GM19023 (cell line): ENCODE measurements at regions not wholly inside any gene's neighbourhood (a gene's known extent, or its start where the extent isn't known, plus 50 kb on each side); places are given as distances from the start of the nearest gene placed in this dataset.

ENCODE experiments used
- ATAC-seq: cut with Tn5 transposase; IDR thresholded peaks from one replicate; pipeline ENCODE4 v1.9.1; 2021; ENCODE audit warnings: mild to moderate bottlenecking, moderate library complexity; ENCODE audit not compliant: unreplicated experiment

DNA sequence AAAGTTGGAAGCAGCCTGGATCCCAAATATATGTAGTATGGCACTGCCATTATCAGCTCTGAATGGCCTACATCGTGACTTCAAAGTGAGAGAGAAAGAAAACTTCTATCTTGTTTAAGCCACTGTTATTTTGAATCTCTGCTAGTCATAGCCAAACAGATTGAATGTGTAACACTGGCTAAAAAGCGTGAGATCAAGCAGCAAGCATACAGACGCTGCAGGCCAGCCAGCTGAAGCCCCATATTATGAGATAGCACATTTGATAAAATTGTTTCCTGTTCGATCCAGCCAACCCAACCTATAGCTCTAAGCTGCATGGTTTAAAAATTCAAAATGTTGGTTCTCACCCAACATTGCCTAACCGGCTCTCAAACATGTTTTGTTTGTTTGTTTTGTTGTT lies 95.0 kb downstream of the DUSP6 start:
- no peak for ATAC-seq

DNA sequence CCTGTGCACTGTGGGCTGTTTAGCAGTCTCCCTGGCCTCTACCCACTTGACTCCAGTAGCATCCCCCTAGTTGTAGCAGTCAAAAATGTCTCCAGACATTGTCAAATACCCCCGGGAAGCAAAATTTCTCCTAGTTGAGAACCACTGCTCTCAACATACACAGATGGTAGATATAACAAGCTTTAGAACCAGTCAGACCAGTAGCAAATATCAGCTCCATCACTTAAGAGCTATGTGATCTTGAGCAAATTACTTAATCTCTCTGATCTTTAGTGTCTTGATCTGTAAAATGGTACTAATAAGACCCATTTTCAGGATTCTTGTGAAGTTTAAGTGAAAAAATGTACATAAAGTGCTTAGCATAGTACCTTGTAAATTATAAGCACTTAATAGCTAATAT lies 96.2 kb downstream of the DUSP6 start:
- ATAC-seq: no peak

DNA sequence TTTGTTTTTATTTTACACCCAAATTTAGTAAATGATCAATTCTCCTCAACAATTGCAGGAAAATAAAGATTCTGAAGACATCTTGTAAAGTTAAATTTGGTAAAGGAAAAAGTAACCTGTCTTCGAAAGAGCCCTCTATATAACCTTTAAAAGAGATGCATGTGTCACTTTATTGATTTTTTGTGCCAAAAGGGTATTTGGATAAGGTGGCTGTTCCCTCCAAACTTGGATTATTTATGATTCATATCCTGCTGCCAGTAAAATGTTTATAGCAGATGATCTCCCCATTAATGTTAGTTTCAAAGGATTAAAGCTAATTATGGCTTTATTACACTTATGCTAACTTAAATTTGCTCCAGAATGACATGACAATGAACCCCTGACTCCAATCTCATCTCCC lies 98.8 kb downstream of the DUSP6 start:
- ATAC-seq: no peak

DNA sequence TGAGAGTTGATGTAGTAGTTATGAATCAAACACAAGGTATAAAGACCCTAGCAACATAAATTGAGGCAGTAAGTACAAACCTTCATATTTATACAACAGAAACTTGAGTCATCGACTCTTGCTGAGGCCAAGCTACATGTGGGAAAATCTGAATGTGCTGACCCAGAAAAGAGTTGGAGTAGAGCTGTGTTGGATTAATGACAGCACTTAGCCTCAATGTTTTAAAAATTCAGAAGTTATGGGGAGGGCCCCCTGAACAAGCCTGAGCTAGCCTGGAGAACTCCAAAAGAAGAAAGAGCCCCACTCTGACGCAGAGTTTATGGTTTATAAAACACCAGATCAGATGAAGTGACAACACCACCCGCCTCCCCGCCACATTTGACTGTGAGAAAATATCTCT lies 100.0 kb downstream of the DUSP6 start:
- ATAC-seq: no peak

DNA sequence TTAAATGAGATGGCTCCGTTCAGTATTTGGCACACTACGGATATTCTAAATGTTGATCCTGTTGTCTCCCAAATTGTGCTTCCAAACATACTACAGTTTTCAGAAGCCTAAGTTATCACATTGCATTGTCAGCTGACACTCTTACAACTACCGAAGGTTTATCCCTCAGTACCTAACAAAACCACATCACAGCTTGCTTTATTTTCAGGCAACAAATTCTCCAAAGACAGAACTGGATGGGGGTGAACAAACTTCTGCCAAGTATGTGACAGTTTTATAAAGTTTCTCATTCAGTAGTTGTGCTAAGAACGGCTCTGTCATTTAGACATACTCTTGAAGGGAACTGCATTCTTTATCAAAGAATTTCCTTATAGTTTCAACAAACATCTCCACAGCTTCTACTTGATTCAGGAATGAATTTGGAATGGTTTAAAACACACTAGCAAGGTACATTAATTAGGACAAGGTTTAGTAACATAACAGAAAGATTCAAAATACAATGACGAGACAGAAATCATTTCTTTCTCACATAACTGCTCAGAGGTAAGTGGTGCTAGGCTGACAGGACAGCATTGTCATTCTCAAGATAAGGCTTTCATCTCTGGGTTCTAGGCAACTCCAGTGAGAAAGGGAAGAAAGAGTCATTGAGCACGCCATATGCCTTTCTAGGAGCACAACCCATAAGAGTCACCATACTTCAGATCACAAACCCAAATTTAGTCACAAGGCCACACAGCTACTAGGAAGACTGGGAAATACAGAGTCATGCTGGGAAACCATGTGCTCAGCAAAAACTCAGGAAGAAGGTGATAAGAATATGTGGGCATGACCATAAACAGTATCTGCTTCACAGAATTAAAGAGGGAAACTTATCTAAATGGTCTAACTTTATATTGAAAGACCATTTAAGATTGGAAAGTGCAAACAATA lies 100.7 kb downstream of the DUSP6 start:
- ATAC-seq: no peak

DNA sequence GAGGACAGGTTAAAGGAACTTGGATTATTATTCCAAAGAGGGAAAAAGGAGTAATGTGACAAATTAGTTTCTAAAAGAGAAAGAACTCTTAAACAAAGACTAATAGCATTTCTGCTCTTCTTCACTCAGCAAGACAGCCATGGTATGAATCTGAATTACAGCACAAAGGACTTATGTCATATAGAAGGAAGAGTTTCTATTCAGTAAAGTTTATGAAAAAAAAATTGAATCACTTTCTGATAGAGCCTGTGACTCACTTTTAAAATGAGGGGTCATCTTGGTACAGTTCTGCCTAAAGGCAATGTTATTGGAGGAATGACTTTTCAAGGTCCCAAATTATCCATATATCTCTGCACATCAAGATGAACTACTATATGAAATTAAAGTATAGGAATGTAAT lies 101.7 kb downstream of the DUSP6 start:
- ATAC-seq: no peak

DNA sequence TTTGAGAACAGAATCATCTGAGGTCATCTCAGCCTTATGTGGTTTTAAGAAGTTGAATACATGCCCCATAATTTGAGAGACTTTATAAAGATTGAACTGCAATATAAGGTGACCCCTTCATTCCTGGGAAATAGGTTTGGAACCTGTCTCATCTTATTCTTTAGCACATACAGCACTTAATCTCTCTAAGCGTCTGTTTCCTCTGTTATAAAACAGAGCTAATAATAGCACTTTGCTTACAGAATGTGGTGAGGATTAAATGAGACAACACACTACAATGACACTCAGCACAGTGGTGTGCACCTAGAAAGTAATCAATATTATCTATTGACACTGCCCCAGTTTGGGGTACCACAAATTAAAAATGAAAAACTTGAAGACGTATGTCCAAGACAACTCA lies 102.1 kb downstream of the DUSP6 start:
- ATAC-seq: no peak

DNA sequence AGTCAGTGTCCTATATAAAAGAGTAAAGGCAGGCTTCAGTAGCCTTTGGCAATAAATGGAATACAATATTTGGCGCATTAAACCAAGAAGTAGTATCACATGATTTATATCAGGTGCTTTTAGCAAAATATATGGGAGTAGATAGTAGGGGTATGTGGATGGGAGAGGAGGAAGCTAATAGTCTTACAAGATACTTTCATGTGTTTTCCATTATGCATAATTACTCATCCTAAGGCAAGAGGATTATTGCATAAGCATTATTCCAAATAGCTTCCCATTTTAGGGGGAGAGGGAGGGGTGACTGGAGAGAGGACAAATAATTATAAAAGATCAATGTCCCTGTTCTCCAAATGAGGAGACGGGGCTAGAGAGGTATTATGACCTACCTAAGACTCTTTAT lies 104.3 kb downstream of the DUSP6 start:
- ATAC-seq: no peak

DNA sequence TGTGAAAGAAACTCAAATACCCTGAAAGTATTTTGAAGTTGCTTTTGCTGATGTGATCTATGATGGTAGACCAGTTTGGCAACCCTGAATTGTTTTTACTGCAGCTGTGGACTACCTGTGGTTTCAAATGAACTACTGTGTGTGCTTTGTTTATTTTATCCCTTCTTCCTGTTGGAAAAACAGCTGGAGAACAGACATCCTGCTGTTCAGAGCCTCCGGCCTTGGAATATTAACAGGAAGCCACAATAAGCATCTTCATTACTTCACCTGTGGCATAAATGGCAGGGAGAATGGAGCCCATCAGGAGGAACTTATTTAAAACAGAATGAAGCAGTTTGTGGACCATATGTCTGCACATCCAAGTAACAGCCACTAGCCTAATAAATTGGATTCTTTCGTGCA lies 104.8 kb downstream of the DUSP6 start:
- ATAC-seq: no peak

DNA sequence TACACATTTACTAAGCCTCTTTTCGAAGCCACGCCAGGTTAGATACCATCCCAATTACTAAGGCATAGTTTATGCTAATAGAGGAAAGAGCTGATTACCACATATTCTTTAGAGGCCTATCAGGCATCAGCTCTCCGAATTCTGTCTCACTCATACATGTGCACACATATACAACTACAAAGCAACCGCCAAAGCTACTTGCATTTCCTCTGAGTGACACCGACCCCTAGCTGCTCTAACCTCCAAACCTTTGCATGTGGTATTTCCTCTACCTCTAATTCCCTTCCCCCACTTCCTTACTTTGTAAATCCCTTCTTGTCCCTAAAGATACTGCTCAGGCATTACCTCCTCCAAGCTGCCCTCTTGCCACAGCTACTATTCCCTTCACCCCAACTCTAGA lies 107.2 kb downstream of the DUSP6 start:
- no peak for ATAC-seq

DNA sequence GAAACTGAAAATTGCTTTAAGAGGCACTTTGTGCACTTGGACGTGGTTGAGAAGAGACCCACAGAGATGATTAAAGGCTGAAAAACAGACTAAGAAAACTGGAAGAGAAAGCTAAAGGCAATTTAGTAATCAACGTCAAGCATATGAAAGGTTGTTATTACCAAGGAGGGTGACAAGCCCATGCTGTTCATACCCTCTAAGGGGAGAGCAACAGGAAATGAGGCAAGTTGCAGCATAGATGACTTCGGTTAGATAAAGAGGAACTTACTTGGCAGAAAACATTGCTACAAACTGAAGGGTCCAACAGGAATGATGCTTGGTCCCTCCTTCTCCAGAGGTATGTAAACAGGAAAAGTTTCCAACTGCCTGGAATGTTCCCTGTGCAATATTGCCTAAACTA lies 107.8 kb downstream of the DUSP6 start:
- ATAC-seq: no peak

DNA sequence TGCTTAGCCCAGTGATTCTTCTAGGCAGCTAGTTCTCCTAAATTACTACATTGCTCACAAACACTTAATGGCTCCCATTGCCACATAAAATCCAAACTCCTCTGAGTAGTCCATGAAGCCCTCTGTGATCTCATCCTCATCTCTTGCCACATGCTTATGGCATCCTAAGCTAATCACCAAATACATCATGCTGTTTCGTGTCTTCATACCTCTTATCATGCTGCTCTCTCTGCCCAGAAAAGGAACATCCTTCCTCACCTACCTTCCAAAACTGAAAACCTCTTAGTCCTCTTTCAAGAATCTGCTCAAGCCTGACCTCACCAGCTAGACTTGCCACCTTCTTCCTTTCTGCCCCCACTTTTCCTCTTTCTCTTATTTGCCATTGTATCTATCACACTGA lies 108.5 kb downstream of the DUSP6 start:
- no peak for ATAC-seq

DNA sequence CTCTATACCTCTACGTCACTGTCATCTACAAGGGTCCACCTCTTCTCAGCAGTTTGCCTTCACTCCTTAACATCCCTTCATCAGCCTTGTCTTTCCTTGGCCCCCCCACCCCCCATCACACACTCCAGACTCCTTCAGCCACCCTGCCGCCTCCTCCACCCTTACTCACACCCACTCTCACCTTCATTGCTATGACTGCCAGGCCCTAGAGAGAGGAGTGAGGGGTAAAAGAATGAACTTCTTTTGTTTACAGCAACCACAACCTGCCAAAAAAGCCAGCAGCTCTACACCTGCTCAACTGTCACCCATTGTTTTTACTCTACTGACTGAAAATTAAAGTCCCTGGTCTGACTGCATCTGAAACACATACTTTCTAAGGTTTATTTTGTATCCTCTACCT lies 112.8 kb downstream of the DUSP6 start:
- no peak for ATAC-seq

DNA sequence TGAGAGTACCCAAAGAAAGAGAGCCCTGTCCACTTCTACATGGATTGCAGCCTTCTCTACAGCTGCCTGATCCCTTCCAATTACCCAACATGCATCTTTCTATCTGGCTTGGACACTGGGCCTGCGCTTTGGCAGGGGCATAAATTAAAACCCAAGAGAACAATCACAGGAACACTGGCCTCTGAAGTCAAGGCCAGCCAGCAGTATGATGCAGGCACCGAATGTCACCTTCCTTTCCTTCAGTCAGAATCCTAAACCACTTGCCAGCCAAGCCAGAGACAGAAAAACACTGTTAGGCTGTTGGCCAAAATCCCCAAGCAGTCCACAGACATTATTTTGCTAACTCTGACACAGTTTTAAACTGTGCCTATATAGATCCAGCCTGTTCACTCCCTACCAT lies 113.7 kb downstream of the DUSP6 start:
- no peak for ATAC-seq

DNA sequence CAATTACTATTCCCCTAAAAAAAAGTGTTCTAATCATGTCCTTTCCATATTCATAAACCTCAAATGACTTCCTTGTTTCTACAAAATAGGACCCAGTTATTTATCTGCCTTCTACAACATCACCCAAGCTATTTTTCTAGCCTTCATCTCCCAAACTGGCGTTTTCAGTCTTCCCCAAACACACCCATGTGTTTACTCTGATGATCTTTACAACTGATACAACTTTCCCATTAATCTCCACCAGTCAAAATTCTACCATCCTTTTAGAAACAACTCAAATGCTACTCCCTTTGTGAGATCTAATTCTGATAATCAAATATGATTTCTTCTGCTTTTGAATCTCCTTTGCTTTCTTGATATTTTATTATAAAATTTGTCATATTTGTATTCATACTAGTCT lies 114.5 kb downstream of the DUSP6 start:
- ATAC-seq: no peak

DNA sequence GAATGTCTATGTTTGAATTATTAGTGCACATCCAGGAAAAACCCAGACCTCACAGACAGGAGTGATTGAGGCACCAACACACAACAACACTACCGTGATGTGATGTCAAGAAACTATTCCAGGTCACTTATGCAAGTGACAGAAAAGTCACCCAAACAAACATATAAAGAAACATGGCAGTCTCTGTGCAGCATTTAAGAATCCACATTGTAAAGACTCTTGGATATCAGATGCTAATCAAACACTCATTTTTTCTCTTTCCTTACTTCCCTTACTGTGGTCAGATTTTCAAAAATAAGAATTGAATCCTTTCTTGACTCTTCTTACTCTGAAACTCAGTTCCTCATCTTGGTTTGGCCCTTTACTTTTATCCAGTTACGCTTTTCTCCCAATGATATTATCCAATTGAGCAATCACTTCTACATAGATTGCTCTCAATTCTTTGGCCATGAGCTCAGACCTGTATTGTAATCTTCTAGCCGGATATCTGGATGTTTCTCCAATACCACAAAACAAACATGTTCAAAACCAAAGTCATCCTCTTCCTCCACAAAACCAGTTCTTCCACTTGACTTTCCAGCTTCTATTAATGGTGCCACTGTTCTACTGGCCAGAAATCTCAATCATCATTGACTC lies 115.4 kb downstream of the DUSP6 start:
- ATAC-seq: no peak

DNA sequence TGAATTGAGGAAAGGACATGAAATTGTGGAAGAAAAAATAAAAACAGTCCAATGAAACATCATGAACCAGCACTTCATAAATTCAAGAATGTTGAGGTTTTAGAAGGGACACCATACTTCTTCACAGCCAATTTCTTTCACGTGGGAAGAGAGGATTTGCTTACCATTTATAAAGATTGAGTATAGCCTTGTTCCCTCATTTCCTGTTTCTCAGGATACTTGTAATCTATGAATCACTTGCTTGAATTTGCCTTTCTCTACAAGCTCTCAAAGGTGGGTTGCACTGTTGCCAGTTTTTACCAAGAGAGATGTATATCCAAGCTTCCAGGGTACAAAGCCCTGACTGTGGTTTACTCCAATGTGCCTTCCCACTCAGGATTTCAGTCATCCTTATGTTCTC lies 116.1 kb downstream of the DUSP6 start:
- ATAC-seq: no peak

DNA sequence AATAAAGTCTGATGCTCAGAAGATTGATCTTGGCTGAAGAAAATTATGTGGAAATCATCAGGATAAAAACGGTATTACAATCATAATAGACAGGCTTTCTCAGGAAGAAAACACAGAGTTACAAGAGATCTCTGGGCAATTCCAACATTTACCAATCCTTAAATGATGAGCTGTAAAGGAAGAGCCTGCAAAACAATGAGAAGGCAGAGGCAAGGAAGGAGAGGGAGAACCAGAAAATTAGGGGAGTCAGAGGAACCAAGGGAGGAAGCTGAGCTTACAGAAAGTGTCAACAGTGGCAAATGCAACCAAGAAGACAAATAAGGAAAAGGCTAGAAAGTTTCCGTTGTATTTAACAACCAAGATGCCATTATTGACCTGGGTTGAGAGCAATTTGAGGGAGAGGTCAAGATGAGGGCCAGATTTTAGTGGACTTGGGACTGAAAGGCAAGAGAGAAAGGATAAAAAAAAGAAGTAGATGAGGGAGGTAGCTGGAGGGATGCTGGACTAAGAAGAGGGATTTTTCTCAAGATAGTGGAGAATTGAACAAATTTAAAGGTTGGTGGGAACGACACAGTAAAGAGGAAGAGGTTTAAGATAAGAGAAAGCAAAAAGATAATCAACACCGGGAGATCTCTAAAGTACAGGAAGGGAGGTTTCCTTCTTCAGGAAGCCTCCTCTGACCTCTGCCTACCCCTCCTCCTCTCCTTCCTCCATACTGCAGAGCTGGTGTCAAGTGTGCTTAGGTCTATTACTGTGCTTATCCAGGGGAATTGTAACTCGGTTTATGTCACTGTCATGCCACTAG lies 116.9 kb downstream of the DUSP6 start:
- no peak for ATAC-seq

DNA sequence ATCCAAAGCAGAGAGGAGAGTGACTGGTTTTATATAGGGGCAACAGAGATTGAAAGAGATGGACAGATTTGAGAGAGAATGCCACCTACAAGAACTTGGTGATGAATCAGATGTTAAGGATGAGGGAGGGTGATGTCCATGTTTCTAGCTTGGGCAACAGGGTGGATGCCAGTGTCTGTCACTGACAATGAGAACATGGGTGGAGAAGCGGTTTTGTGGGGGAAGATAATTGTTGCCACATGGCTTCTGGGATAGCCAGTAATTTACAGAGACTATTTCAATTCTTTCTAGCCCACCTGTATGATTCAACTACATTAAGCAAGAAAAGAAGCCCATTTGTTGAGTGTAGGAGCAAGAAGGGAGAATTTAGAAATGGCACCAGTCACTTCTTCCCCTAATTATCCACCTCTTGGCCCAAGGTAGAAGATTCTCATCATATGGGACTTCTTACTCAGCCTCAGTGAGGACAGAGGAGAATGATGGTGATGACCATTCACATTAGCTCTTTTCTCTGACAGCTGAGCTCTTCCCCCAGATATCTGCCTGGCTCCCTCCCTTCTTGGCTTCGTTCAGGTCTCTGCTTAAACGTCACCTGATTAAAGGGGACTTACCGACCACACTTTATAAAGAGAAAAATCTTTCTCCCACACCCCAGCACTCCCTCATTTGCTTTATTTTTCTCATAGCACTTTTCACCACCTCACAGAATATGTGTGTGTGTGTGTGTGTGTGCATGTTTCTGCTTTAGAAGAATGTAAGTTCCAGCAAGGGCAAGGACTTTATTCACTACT lies 117.8 kb downstream of the DUSP6 start:
- no peak for ATAC-seq

DNA sequence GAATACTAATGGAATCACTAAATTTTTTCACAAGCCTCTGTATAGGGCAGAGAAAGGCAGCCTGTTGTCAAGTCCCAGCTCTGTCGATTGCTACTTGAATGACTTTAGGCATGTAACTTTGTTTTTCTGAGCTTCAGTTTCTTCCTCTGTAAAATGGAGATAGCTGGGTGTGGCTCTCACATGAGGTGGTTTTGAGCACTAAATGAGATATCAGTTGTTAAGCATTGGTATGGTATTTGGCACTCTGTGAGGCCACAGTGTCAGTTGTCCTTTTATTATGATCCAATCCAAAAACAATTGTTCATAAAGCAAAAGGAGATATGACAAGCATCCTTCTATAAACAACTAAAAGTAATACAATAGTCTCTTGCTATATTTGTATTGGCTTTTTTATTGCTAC lies 120.6 kb downstream of the DUSP6 start:
- no peak for ATAC-seq
